Thyroid gland (tissue), 4 donors: ENCODE measurements at regions not wholly inside any gene's neighbourhood (a gene's known extent, or its start where the extent isn't known, plus 50 kb on each side); places are given as distances from the start of the nearest gene placed in this dataset.

Experiments
- DNase-seq, 2 donors: peaks; one replicate each; pipeline ENCODE4 v3.0.0-alpha.2; 2019
- H3K27ac ChIP-seq, 3 donors: fragments of 200-600 bp; sonication (generic); 1 replicate in 2 of 3; 2 replicates in 1 of 3; pipeline ENCODE4 v1.5.1; 2016 to 2019; ENCODE audit warnings: mild to moderate bottlenecking in 1 of 3, moderate library complexity in 1 of 3
- H3K27me3 ChIP-seq: fragments of 200-600 bp; sonication (generic); one replicate; pipeline ENCODE4 v1.5.1; 2019
- H3K36me3 ChIP-seq, 2 donors: fragments of 200-600 bp; sonication (generic); one replicate each; pipeline ENCODE4 v1.5.1; 2016 to 2019
- H3K4me1 ChIP-seq, 2 donors: fragments of 200-600 bp; sonication (generic); one replicate each; pipeline ENCODE4 v1.5.1; 2017 to 2019
- H3K4me3 ChIP-seq, 3 donors: fragments of 200-600 bp; sonication (generic); replicated peaks in 1 of 3; 1 replicate in 2 of 3; 2 replicates in 1 of 3; pipeline ENCODE4 v1.5.1; 2016; ENCODE audit warnings: mild to moderate bottlenecking in 1 of 3
- H3K9me3 ChIP-seq: fragments of 200-600 bp; sonication (generic); one replicate; pipeline ENCODE4 v1.5.1; 2017
- CTCF ChIP-seq, 6 experiments: fragments of 200-600 bp in 3 of 6; fragments of 450-650 bp in 3 of 6; sonication (generic) in 3 of 6; IDR thresholded peaks; one replicate each; pipeline ENCODE4 v1.5.1; 2016 to 2019; ENCODE audit warnings: antibody characterized with exemption in 6 of 6, mild to moderate bottlenecking in 2 of 6, inconsistent platforms in 1 of 6, moderate library complexity in 1 of 6
- POLR2A ChIP-seq, 2 donors: fragments of 450-650 bp; IDR thresholded peaks; one replicate each; pipeline ENCODE4 v1.6.1; 2017; ENCODE audit warnings: antibody characterized with exemption in 2 of 2, mild to moderate bottlenecking in 2 of 2, moderate library complexity in 1 of 2
- WGBS, 2 donors: methylation state at CpG; one replicate each; pipeline ENCODE4 v1.1.5; 2017; 5-methylcytosine and 5-hydroxymethylcytosine counted together
- intact Hi-C: fragments of 100-400 bp; cut with DNase I; formaldehyde crosslinking; loops from one replicate; pipeline ENCODE4 v1.15.1; 2023

GRCh38 chr11:16440136-16440535 lies 83.8 kb upstream of the SOX6 start:
- 78 to 83% methylated on average over 5 of the region's 5 CpGs for WGBS, 2 donors
- no peak overlapping the region for H3K4me3 ChIP-seq
- no peak for DNase-seq
- H3K9me3 ChIP-seq = no peaks in the 10 kb centered on the region
- no peak for TF ChIP-seq POLR2A (IDR thresholded peaks at IDR 0.05)
- TF ChIP-seq CTCF (IDR thresholded peaks at IDR 0.05) = no peak
- no peaks in the 10 kb centered on the region for H3K36me3 ChIP-seq
- H3K27me3 ChIP-seq = no peaks in the 10 kb centered on the region
- intact Hi-C loops = no loop called here
- H3K27ac ChIP-seq = no peak overlapping the region
- no peaks in the 10 kb centered on the region for H3K4me1 ChIP-seq

- H3K36me3 ChIP-seq = no peaks in the 10 kb centered on the region
- no peak overlapping the region for H3K27ac ChIP-seq
- intact Hi-C loops = no loop called here
- H3K4me3 ChIP-seq = no peak overlapping the region
- no peak for TF ChIP-seq POLR2A (IDR thresholded peaks at IDR 0.05)
- TF ChIP-seq CTCF (IDR thresholded peaks at IDR 0.05) = no peak
- no peak for DNase-seq
- H3K4me1 ChIP-seq = no peaks in the 10 kb centered on the region
- no peaks in the 10 kb centered on the region for H3K27me3 ChIP-seq
- 53 to 57% methylated on average over 2 of the region's 2 CpGs for WGBS, 2 donors
- no peaks in the 10 kb centered on the region for H3K9me3 ChIP-seq
These were observed 77.7 kb upstream of the SOX6 start for GRCh38 chr11:16434036-16434435.

- WGBS, 2 donors = 93 to 97% methylated on average over 1 of the region's 1 CpG
- intact Hi-C loops = no loop called here
- no peak for TF ChIP-seq CTCF (IDR thresholded peaks at IDR 0.05)
- no peak for TF ChIP-seq POLR2A (IDR thresholded peaks at IDR 0.05)
These were observed 74.3 kb upstream of the SOX6 start for GRCh38 chr11:16430674-16431073.

DNA sequence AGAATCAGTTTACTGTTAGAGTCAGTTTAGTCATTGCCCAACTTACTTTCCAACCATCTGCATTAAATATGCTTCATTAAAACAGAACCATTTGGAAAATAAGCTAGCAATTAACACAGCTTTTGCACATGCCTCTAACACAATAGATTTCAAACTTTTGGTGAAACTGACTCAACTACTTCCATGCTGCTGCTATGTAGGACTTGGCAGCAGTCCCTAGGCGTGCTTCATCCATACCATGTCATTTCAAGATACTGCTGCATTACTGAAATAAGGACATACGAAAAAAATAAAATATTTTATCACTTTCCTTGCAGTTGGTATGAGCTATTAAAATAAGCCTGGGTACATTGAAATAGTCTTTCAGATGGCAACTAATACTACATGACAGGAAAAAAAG lies 65.5 kb upstream of the SOX6 start:
- Histone ChIP-seq H3K27ac (no peak overlapping the region), H3K4me1 (no peaks in the 10 kb centered on the region), H3K9me3 (no peaks in the 10 kb centered on the region), H3K27me3 (no peaks in the 10 kb centered on the region), H3K4me3 (no peak overlapping the region), H3K36me3 (no peaks in the 10 kb centered on the region)
- no peak for DNase-seq
- no peak for TF ChIP-seq POLR2A (IDR thresholded peaks at IDR 0.05)
- no peak for TF ChIP-seq CTCF (IDR thresholded peaks at IDR 0.05)
- 91 to 97% methylated on average over 2 of the region's 2 CpGs for WGBS, 2 donors
- intact Hi-C loops = no loop called here

More at GRCh38 chr11:16430674-16431073, 74.3 kb upstream of the SOX6 start:
- Histone ChIP-seq H3K9me3 (no peaks in the 10 kb centered on the region), H3K36me3 (no peaks in the 10 kb centered on the region), H3K4me1 (no peaks in the 10 kb centered on the region), H3K27me3 (no peaks in the 10 kb centered on the region), H3K4me3 (no peak overlapping the region), H3K27ac (no peak overlapping the region)
- no peak for DNase-seq

DNA sequence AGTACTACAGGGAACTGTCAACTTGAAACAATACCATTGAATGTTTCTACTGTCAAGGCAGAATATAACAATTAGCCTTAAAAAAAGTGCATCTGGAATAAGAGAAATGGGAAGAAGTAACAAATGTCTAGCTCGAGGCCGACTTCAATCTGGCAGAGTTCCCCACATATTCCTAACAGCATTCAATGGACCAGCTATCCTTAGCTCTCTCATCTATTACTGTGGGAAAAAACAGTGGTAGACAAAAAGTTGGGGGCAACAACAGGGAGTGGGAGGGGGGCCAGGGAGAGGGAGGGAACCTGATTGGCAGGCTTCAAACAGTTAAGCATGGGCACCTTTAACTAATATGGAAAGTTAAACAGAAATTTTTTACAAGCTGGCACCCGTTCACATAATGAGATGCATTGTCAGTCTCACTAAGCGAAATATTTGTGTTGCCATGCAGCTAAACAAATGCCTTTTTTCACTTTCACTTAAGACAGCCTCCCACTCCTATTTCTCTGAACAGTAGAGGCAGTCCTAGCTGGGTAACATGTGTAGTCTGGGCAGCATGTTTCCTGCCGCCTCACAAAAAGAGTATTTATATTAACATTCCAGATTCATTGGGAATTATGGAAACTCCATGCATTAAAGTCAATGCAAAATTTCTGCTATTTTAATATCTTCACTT lies 62.2 kb upstream of the SOX6 start:
- Histone ChIP-seq H3K36me3 (no peaks in the 10 kb centered on the region), H3K27me3 (no peaks in the 10 kb centered on the region), H3K4me3 (no peak overlapping the region), H3K9me3 (no peaks in the 10 kb centered on the region), H3K4me1 (no peaks in the 10 kb centered on the region), H3K27ac (no peak overlapping the region)
- TF ChIP-seq CTCF (IDR thresholded peaks at IDR 0.05) = no peak
- TF ChIP-seq POLR2A (IDR thresholded peaks at IDR 0.05) = no peak
- intact Hi-C loops = no loop called here
- no peak for DNase-seq
- WGBS, 2 donors = 90 to 92% methylated on average over 5 of the region's 5 CpGs
